ENCODE measurements at regions not wholly inside any gene's neighbourhood (a gene's known extent, or its start where the extent isn't known, plus 50 kb on each side); places are given as distances from the start of the nearest gene placed in this dataset.

- no peak for DNase-seq (ENCODE audit: low spot score)
These were observed 149.2 kb downstream of the INSIG2 start for GRCh38 chr2:118237451-118237850.

- DNase-seq (ENCODE audit: low spot score), result peak; percentile 29
These were observed 144.5 kb downstream of the INSIG2 start for GRCh38 chr2:118232796-118233195.

DNA sequence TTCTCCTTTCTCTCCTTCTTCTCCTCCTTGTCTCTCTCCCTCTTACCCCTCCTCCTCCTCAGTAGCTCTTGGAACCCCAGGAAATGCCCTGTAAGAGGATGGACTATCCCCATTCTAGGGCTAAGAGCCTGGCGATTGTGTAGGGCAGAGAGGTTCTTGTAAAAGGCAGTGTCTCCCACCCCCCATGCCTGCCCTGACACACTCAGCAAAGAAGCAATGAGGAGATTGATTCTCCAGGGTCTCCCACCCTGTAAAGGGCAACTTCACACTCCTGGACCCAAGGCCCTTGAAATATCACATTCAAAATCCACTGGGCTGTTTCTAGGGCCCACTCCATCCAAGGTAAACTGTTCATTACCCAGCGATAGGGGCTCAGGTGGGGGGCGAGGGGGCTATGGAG, 144.1 kb downstream of the INSIG2 start:
- no peak for DNase-seq (ENCODE audit: low spot score)

DNA sequence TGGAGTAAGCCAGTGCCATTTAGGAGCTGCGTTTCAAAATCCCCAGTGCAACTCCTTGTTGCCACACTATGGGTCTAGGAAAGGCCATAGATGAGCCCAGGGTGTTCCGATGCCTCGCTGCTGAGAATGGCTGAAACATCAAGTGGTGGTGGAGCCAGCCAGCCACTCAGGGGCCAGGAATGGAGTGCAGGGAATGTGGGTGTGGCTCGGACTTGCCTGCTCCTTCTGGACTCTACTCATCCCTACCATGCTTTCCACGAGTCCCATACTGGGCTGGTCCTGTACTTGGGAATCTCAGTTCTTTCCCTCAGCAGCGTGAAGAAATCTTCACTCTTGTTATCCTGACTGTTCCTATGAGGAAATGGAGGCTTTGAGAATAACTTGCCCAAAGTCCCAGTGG, 143.5 kb downstream of the INSIG2 start:
- DNase-seq (ENCODE audit: low spot score), result no peak

- DNase-seq (ENCODE audit: low spot score), result no peak
These were observed 139.6 kb downstream of the INSIG2 start for GRCh38 chr2:118227698-118228508.

GRCh38 chr2:118225666-118226065, 137.4 kb downstream of the INSIG2 start:
- DNase-seq (ENCODE audit: low spot score), result no peak

DNA sequence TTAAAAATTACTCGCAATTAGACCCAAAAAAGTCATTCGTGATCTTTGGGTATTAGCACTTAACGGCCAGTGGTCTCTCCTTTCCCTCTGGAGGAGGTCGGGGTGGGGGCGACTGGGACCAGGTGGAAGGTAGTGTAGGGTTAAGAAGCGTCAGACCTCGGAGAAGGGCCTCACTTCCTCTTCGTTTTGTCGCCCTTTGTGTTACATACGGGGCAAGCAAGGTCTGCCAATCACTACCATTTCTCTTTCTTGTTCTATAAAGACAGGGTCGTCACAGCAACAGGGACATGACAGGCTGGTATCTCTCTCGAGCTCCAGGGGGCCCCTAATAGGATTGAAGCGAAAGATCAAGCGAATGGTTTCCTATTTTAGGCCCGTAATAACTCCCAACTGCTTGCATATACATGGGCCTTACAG, 136.6 kb downstream of the INSIG2 start:
- DNase-seq (ENCODE audit: low spot score), result no peak

DNA sequence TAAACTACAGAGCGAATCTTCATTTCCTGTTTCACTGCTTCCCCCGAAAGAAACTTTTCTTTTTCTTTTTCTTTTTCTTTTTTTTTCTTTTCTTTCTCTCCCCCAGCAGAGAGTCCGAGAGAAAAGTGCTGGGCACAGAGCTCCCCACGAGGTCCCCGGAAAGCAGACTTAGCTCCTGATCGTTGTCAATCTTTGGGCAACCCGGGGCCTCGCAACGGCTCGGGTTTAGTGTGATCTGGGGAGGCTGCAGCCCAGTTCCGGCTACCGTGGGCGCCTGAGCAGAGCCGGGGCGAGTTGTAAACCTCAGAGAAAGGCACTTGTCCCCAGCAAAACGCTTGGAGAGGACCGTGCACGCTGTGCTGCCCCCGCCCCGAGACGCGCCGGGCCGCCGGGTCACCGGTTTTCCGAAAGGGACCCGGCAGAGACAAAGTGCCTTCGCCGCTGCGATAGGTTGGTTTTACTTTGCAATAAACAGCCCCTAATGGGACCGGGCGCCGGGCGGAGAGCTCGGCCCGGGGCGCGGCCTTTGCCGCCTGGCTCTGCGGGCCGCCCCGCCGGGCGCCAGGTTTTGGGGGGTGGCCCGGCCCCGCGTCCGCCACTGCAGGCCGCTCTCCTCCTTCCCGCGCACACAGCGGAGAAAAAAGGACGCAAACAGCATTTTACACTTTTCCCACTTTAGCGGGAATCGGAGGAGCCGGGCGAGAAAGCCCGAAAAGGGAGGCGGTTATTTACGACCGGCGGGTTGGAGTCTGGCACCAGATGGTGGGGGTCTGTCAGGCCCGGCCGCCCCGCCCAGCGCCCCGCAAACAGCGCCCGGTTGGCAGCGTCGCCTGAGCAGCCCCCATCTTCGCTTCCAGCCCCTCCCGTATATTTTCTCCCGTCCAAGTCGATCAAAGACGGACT, 136.0 kb downstream of the INSIG2 start:
- DNase-seq (ENCODE audit: low spot score), result no peak

GRCh38 chr2:118223511-118223991, 135.3 kb downstream of the INSIG2 start:
- DNase-seq (ENCODE audit: low spot score), result no peak

DNA sequence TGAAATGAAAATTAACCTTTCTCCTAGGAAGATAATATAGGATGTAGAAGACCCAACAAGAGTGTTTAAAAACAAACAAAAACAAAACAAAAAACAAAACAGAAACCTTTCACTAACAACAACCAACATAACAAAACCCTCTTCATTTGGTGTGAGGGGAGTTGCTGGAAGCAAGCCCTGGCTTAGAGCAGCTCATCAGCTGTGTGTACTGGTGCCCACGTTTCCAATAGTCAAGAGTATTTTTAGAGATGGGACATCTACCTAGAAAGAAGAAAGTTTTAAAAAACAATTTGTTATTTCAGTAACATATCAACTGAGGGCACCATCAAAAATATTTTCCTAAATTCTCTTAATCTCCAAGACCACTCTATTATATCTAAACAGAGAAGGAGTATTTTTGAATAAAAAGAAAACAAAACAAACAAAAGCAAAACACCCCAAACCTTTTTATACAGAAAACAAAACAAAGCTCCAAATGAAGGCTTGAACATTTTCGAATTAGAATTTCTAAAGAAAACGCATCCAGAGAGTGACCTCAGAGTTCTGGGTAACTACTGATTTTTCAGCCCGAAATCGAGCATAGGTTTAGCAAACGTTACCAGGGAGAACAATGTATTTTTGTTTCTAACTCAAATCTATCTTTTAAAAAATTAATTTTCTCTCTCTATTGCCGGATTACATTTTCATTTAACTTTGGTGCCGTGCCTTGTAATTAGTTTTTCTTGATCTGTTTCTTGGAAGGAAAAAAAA, 134.6 kb downstream of the INSIG2 start:
- DNase-seq (ENCODE audit: low spot score), result no peak

DNA sequence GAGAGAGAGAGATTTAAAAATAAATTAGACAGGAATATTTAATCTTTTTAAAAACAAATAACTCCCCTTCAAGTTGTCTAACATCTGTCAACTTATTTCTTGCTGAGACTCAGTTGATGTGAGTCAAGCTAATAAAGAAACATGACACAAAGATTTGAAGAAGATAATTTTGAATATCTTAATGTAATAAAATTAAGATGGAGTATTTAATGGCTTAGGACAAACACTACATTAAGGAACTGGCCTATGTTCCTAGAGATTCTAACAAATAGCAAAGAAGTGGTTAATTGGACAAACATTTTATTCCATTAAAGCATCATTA, 134.0 kb downstream of the INSIG2 start:
- no peak for DNase-seq (ENCODE audit: low spot score)

DNA sequence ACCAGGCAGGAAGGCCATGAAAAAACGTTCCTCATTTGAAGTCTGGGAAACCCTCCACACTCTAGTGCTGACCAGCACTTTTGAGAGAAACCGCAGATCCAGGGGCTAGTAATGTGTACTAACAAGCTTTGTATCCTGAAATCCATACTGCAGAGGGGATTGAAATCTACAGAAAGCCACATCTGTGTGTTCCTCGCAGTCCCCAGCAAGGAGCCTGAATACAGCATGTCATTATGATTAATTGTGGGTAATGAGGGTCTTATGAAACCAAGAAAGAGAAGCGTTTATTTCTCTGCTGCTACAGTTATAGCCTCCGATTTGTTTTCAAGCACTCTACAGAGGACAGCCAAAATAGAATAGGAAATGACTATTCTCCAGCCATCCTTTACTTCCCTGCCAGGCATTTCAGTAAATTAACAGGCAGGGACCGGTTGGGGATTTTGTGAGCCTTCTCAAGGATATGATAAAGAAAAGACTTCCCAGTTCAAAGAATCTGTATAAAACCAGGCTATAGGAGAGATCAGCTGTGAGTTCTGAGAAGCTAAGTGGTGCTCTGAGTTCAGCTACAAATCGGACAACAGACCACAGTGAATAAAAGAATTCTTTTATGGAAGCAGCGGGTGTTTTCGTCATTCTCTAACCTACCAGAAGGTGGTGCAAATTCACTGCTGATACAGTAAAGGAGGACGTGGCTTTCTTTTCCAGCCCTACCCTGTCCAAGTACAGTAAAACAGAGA, 133.4 kb downstream of the INSIG2 start:
- DNase-seq (ENCODE audit: low spot score), result peak; percentile 69

GRCh38 chr2:118219611-118220010, 131.3 kb downstream of the INSIG2 start:
- no peak for DNase-seq (ENCODE audit: low spot score)

GRCh38 chr2:118216224-118216623, 128.0 kb downstream of the INSIG2 start:
- no peak for DNase-seq (ENCODE audit: low spot score)

- no peak for DNase-seq (ENCODE audit: low spot score)
These were observed 121.5 kb downstream of the INSIG2 start for GRCh38 chr2:118209727-118210126.

DNA sequence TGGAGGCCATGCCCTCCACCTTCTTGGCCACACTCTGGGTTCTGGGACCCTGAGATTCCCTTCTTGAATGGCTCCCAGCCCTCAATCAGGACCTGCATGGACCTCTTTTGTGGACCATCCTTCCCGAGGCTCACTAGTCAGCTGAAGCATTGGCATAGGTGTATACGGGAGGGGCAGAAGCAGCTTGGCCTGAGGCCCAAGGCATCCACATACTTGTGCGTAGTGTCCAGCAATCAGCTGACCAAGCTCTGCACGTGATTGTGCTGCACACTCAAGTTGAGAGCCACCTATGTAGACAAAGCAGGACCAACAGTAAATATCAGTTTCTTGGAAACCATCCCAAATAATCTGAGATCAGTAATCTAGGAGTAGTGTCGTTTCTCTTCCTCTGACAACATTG, 119.6 kb downstream of the INSIG2 start:
- DNase-seq (ENCODE audit: low spot score), result no peak

DNA sequence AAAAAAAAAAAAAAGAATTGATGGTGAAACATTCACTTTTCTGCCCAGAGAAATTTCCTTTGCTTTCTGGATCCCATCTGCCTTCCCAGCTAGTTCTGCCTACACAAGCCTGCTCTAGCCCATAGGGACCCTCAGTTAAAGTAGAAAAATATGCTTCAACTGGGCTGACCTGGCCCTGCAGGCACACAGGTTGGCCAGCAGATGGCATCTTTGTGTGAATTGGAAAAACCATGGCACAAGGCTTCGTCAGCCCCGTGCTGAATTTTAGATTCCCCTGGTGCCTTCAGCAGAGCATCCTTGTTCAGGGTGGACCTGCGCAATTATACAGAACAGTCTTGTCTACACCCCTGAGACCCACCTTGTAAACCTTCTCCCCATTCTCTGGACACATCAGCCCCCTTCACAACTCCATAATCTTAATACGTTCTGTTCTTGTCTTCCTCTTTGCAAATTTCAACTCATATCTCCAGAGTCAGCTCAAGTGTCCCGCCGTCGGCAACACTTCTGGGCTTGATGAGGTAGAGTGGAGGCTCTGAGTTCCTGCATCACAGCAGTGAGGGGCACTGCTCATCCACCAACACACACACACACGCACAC, 114.5 kb downstream of the INSIG2 start:
- DNase-seq (ENCODE audit: low spot score), result peak; percentile 48

- no peak for DNase-seq (ENCODE audit: low spot score)
These were observed 110.0 kb downstream of the INSIG2 start for GRCh38 chr2:118198268-118198667.

DNA sequence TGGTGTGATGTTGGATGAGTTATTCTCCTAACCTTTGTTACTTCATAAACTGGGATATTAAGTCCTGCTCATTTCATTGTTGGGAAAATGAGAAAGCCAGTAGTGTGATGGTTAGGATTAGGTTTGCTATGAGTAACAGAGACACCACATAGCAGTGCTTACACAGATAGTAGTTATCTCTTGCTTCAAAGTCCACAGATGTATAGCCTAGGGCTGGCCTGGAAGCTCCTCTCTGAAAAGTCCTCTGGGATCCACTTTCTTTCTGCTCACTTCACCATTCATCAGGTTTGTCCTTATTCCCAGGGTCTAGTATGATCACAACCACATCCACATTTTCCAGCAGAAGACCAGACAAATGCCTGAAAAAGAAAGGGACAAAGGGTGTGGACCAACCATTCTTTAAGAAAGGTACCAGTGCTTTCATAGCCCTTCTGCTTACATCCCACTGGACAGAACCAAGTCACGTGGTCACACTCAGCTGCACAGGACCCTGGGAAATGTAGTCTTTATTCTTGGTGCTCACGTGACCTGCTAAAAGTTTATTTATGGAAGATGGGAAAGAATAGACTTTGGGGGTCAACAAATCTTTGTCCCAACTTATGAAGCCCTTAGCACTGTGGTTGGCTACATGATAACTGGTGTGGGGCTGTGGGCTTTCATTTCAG, 108.9 kb downstream of the INSIG2 start:
- DNase-seq (ENCODE audit: low spot score), result peak; percentile 45

DNA sequence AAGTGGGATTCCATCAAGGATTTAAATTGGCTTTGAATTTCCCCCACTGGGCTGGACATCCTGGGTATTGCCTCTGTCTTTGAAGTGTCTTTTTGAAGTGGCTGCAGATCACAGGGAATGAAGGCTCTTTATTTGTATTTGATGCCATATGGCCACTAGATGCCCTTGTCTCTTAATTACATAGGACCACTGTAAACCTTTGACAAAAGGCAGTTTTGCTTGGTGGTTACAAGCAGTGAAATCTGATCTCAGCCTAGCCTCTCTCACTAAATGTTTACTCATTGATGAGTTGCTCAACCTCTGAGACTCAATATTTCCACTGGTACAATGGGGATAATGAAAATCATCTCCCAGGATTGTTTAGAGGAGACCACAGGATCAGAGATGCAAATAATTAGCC, 102.2 kb downstream of the INSIG2 start:
- DNase-seq (ENCODE audit: low spot score), result no peak

GRCh38 chr2:118186858-118187254, 98.6 kb downstream of the INSIG2 start:
- no peak for DNase-seq (ENCODE audit: low spot score)

Data from COLO829 (cell line).